GM18868 (cell line): ENCODE measurements at regions not wholly inside any gene's neighbourhood (a gene's known extent, or its start where the extent isn't known, plus 50 kb on each side); places are given as distances from the start of the nearest gene placed in this dataset.
"Not testable (repeated sequence)": the region's sequence is repeated elsewhere in the genome, so short reads cannot be mapped to it uniquely, and the experiment has no call there.

Experiments
- ATAC-seq: cut with Tn5 transposase; IDR thresholded peaks from one replicate; pipeline ENCODE4 v1.9.1; 2021; ENCODE audit warnings: mild to moderate bottlenecking, moderate library complexity; ENCODE audit not compliant: unreplicated experiment

DNA sequence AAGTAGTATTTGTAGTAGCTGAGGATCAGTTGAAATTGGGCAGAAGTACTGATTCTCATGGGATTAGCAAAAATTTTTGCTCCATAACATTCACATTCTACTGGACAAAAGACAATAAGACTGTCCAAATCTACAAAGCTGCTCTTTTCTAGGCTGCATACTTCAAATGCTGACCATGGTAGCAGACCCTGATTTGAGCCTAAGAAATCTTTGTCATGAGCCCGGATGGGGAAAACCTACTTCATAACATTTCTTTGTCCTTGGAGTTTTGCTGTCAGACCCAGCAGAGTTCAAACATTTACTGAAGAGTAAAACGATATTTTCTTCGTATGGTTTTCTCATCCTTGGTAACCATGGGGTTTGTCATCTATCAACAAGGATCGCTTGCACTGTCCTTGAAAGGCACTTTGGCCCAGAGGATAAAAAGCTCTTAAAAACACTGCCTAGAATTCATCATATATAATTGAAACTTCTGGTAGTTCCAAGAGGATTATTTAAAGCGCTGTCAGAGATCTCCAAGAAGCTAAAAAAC lies 216.9 kb downstream of the CAVIN4 start:
- ATAC-seq, result no peak

DNA sequence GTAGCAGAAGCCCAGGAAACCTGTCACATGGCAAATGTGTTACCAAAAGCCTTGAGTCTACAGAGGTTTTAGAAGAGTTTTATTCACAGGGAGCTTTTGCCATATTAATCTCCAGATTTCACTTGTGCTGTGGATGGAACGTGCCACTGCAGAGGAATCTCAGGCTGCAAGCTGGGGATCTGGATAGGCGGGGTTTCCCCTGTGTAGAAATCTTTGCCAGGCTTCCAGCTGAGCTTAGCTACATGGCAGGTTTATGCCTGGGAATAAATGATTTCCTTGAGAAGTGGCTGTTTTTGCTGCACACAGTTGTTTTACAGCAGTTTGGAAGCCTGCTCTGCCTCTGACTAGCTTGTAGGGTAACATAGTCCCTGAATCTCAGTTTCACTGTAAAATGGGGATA lies 224.6 kb upstream of the PLPPR1 start:
- ATAC-seq, result no peak

DNA sequence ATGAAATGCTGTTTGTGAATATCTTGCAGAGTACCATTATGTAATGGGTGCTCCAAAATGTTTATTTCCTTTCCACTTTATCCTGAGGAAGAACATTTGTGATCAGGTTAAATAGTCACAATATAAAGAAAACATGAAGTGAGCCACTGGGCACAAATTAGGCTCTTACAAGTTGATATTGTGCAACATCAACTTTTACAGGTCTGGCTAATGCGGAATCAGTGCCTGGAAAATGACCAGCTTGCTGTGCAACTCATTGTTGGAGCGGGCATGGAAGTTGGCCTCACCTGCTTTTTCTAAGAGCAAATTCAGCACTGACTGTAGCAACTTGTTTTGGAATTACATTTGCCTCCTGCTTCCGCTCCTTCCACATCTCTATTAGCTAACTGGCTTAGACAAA lies 216.9 kb upstream of the PLPPR1 start:
- no peak for ATAC-seq

DNA sequence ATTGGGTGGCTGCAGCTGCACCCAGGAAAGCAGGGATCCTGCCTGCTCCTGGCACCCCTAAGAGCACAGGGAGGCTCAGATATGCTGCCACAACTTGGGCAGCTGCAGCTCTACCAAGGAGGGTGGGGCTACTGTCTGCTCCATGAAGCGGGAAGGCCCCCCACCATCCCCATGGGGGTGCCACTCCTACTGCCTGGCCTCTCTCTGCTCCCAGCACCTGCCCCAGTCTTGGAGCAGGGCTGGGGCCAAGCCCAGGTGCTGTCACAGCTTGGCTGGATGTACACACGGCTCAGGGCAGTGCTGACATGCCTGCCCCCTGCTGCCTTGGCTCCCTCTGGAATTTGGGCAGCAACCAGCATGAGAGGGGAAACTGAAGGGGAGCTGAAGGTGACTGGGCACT lies 214.7 kb upstream of the PLPPR1 start:
- ATAC-seq, result no peak

DNA sequence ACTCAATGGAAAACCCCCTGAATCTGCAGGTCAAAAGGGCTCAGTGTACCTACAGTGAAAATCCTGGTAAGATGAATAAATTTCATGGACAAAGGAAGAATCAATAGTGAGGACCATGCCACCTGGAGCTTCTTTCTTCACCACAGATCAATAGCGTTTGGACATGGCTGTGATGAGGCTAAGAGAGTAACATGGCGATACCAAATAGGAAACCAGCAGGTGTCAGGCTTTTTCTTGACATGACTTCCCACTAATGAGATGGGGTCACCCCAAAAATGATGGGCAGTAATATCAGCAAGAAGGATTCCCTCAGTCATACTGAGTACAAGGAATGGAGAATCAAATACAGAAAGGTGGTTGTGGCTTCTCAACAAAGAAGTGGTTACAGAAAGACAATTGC lies 208.5 kb upstream of the PLPPR1 start:
- ATAC-seq, result no peak

DNA sequence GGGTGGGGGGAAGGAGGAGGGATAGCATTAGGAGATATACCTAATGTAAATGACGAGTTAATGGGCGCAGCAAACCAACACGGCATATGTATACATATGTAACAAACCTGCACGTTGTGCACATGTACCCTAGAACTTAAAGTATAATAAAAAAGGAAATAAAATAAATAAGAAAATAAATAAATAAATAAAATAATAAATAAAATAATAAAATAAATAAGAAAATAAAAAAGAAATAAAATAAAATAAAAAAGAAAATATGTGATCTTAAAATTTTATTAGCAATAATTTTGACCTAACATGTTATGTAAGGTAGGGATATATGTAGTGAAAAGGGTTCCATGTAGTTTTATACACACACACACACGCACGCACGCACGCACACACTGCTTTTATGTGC lies 195.5 kb upstream of the PLPPR1 start:
- ATAC-seq, result not testable (repeated sequence)

DNA sequence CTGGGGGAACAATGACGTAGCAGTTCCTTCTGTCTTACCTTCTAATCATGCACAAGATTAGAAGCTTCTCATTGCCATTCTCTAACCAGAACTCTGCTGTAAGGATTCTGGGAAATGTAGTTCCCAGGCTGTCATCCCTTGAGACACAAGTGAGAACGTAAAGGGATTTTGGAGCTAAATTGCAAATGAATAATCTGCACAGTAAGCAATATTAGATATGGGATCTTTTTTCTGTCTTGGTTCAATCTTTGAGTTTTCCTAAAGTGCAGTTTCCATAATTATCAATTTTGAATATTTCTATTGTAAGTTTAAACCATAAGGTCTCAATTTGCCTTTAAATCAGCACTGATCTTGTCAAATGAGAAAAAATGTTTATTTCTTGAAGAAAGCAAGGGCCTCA lies 189.7 kb upstream of the PLPPR1 start:
- ATAC-seq, result no peak

DNA sequence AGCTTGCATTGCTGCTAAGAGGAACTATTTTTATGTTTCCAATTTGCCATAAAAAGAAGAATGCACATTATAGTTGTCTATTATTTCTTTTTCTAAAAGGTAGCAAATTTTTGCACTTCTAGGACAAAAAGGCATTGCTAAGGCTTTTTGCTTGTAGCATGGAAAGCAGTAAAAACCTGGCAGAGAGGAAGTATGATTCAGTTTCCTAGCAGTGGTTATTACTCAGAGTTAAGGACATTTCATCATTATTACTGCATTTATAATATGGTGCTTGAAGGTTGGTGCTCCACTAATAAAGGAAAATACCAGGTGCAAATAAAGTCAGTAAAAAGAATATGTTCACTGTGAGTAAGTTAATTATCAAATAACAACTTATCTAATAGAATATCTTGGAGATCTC lies 179.8 kb upstream of the PLPPR1 start:
- ATAC-seq, result no peak

DNA sequence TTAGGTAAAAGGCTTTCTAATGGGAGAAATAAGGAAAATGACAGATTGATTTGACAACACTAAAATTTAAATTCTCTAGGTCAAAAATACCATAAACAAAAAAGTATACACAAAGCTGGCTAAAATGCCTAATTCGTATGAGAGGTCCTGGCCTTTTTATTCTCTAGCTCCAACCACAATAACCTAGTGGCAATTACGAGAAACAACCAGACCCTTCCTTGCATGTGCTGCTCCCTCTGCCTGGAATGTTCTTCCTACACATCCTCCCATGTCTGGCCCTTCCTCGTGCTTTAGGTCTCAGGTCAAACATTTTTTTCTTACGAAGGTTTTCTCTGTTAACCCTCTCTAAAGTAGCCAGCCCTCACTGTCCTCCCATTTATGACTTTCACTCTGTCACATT lies 176.4 kb upstream of the PLPPR1 start:
- no peak for ATAC-seq

DNA sequence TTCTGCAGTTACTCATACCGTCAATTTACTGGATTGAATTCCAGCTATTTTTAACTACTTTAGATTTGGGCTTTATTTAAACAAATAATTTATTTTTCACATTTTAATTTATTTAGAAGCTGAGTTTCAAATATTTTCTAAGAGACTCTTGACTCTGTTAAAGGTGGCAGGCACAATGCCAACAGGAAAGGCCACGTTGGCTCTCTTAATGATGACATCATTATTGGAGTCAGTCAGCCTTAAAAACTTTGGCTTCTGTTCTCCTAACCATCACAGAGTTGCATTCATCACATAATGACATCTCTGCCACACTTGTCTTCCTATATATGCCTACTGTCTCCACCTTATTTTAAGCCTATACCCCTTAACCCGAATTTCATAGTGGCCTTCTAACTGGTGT lies 172.3 kb upstream of the PLPPR1 start:
- no peak for ATAC-seq

DNA sequence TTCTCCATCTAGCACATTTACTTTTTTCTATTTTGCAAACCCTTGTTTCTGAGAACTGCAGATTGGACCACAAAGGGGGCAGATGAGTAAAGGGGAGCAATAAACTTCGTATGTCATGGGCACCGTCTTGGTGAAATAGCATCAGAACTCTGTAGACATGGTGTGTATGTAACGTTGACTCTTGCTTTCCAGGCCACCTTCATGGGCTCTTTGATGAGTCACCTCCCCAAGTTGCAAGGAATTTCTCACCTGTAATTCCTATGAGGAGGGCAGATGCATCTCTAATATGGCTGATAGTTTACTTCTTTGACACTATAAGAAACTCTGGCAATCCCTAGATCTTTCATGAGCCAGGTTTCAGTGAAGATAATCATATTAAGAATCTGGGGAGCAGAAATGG lies 163.4 kb upstream of the PLPPR1 start:
- no peak for ATAC-seq

DNA sequence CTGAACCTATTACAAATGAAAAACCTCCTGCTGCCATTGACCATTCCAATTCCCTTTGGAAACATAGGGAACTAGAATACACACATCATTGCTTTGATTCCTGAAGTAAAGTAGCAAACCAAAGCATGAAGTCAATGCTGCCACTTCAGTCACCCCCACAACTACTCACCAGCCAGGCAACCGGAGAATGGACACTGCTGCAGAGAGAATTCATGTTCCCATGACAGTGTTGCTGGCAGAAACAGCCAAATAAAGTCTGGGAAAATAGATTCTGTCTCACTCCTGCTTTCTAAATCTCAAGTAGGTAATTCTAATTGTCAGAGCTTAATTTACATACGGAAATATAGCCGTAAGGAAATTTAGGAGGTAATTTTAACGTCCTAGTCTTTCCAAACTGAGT lies 162.9 kb upstream of the PLPPR1 start:
- no peak for ATAC-seq

DNA sequence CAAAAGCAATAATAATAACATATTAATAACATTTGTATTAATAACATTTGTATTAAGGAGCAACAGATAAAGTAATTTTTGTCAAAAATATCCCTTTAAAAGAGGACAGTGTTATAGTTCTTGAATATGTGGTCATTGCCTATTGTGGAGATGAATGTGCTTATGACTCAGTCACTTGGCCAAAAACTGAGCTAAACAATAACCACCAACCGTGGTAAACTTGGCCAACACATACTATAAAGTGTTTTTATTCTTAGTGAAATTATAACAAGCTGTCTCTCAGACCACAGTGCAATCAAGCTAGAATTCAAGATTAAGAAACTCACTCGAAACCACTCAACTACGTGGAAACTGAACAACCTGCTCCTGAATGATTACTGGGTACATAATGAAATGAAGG lies 159.2 kb upstream of the PLPPR1 start:
- ATAC-seq, result no peak

DNA sequence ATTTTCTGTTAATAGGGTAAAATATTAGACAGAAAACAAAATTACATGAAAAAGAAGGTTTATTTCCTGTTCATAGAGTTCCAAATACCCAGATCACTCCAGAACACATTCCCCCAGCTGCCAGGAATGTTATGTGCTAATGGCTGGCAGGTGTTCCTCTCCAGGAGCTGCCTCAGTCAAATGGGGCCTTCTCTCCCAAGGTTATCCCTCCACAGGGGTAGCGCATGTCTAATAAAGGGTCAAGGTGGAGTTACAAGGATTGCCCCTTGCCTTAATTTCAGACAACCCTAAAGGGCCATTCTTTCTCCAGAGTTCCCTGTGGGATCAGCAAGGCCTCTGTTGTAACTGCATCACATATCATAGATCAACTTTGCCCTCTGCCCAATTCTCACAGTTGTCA lies 148.6 kb upstream of the PLPPR1 start:
- no peak for ATAC-seq

DNA sequence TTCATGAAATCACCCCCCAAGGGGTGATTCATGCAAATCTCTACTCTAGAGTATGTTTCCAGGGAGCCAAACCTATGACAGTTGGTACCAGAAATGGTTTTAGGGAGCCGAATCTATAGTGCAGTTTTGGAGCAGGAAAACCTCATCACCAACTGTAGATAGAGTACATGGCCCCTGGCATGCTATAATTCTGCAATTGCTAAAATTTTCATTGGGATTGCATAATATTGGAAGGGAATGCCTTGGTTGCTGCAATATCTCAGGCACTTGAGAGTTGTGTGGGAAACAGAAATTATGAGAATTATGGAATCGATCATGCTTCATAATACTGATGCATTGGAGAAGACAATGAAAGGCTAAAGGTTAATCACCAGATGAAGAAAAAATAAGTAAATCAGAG lies 148.2 kb upstream of the PLPPR1 start:
- ATAC-seq, result no peak

DNA sequence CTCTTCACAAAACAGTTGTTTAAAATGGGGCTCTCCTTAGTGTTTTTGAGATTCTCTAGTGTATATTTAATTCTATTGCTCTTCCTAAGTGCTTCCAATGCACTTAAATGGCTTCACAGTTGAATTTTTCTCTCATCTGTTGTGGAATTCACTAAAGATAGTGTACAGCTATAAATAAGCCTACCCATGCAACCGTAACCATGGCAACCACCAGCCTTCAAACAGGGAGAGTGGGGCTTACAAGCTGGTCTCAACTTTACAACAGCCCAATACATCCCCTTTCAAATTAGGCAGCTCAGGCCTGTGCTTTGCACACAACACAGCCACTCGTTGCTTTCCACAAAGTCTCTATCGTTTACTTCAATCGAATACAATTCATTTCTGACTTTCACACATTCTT lies 144.0 kb upstream of the PLPPR1 start:
- no peak for ATAC-seq

DNA sequence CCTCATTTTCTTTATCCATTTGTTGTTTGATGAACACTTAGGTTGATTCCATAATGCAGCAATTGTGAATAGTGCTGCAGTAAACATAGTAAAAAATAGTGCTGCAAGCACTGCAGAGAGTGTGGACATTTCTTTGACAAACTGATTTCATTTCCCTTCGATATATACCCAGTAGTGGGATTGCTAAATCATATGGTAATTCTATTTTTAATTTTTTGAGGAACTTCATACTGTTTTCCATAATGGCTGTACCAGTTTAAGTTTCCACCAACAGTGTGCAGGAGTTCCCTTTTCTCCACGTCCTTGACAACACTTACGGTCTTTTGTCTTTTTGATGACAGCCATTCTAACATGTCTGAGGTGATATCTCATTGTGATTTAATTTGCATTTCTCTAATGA lies 138.2 kb upstream of the PLPPR1 start:
- no peak for ATAC-seq

DNA sequence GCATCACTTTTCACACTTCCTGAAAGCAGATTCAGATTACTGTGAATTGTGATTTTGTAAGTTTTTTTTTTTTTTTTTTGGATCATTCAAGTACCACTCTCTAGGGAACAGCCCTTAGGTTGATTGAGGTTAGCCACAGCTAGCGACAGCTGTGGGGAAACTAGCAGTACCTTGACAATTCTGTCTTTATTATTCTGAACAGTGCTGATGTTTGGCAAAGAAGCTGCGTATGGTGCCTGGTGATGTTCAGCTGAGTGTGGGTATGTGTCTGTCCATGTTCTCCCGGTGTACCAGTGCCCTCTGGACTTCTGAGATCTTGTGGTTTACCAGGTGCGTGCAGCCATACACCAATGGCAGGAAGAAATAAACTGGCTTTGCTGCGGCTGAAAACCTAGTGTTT lies 117.3 kb upstream of the PLPPR1 start:
- no peak for ATAC-seq

DNA sequence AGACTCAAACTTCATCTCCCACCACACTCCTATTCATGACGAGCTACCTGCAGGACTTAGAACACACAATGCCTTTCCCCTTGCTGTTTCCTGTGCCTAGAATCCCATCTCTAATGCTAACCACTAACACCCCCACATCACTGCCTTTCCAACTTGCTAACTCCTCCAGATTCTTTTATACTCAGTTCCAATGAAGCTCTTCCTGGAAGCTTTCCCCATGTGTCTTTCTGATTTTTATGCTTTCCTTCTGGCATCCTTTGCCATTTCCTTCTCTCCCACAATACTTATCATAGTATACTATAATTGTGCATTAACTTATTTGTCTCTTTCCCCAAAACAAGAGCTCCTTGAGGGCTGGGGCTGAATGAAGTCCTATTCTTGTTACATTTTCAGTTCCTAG lies 115.3 kb upstream of the PLPPR1 start:
- no peak for ATAC-seq

DNA sequence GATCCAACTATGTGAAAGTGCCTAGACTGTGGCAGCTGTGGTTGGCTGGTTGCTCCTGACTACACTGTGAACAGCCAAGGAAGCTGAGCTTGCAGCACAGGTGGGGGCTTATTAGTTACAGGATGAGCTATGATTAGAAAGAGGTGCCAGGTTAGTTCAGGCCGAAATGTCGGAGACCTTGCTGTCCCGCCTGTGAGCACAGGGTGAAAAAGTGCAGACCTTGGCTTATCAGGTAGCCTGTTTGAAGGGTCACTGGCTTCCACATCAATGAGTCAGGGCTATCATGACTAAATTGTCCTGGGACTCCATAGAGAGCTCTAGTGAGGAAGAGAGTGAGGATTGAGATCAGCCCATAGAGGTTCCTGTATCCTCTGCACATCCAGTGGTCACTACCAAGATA lies 114.3 kb upstream of the PLPPR1 start:
- ATAC-seq, result no peak

DNA sequence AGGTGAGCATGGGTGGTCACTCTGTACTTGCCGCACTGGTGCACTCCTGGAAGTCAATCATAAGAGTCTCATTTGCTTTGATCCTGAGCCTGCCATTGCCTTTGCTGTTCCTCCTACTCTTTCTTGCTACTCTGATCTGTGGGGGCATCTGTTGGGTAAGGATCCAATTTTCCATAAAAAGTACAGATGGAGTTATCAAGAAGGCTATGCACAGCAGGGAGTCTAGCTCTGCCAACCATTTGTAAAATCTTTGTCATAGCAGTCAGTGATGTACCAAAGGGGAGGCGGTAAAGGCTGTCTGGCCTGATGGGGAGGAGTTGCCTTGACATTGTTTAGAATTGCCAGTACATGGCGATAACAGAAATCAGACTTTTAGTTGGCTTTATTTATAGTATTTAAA lies 109.0 kb upstream of the PLPPR1 start:
- ATAC-seq, result no peak

DNA sequence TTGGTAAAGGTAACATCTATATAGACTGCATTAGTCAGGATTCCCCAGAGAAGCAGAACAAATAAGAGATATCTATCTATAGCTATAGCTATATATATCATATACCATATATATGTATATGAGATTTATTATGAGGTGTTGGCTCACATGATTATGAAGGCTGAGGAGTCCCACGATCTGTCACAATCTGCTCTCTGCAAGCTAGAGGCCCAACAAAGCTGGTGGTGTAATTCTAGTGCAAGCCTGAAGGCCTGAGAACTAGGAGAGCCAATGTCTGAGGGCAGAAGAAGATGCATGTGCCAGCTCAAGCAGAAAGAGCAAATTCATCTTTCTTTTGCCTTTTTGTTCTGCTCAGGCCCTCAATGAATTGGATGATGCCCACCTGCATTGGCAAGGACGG lies 102.2 kb upstream of the PLPPR1 start:
- ATAC-seq, result no peak

DNA sequence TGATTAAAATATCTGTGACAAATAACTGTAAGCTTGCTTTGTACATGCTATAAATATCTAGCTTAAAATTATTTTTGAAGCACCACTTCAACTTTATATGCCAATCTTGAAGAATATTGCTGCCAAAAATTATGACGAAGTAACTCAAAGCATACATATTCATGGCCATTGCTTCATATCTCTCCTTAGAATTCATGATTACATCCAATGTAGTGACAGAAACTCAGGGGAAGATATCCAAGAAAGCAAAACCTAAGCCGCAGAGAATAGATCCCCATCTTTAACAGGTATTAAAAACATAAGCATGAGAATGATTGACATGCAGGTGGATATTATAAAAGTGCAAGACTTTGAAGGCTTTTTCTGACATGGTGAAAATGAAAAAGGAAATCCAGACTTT lies 100.8 kb upstream of the PLPPR1 start:
- ATAC-seq, result no peak

DNA sequence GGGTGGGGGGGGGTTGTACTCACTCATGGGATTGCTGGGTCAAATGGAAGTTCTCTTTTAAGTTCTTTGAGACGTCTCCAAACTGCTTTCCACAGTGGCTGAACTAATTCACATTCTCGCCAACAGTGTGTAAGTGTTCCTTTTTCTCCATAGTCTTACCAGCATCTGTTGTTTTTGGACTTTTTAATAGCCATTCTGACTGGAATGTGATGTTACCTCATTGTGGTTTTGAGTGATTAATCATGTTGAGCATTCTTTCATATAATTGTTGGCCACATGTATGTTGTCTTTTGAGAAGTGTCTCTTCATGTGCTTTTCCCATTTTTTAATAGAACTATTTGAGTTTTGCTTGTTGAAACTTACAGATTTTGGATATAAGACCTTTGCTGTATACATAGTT lies 94.9 kb upstream of the PLPPR1 start:
- ATAC-seq, result no peak
